ENCODE measurements at regions not wholly inside any gene's neighbourhood (a gene's known extent, or its start where the extent isn't known, plus 50 kb on each side); places are given as distances from the start of the nearest gene placed in this dataset.
"Not testable (repeated sequence)": the region's sequence is repeated elsewhere in the genome, so short reads cannot be mapped to it uniquely, and the experiment has no call there.

- no peak overlapping the region for H3K9ac ChIP-seq (ENCODE audit: low read length)
- H3K36me3 ChIP-seq (ENCODE audit: insufficient read depth, low read length) = no peaks in the 10 kb centered on the region
- H3K4me3 ChIP-seq (ENCODE audit: low read depth in 1 of 2, low read length in 2 of 2) = no peak overlapping the region
- H3K4me1 ChIP-seq (ENCODE audit: insufficient read depth, low read length) = no peaks in the 10 kb centered on the region
- H3K27ac ChIP-seq (ENCODE audit: low read depth, low read length) = no peak overlapping the region
- H3K27me3 ChIP-seq (ENCODE audit: control insufficient read depth in 1 of 2, insufficient read depth in 2 of 2, low read length in 2 of 2) = no peaks in the 10 kb centered on the region
- H3K9me3 ChIP-seq (ENCODE audit: low read length) = no peaks in the 10 kb centered on the region
Measured at GRCh38 chr3:101950985-101951733, 101.8 kb downstream of the NFKBIZ start.

- Histone ChIP-seq H3K9me3 (ENCODE audit: low read length) (no peaks in the 10 kb centered on the region), H3K4me3 (ENCODE audit: low read depth in 1 of 2, low read length in 2 of 2) (no peak overlapping the region), H3K4me1 (ENCODE audit: insufficient read depth, low read length) (no peaks in the 10 kb centered on the region), H3K9ac (ENCODE audit: low read length) (no peak overlapping the region), H3K27ac (ENCODE audit: low read depth, low read length) (no peak overlapping the region), H3K27me3 (ENCODE audit: control insufficient read depth in 1 of 2, insufficient read depth in 2 of 2, low read length in 2 of 2) (no peaks in the 10 kb centered on the region), H3K36me3 (ENCODE audit: insufficient read depth, low read length) (no peaks in the 10 kb centered on the region)
Measured at GRCh38 chr3:101954361-101954760, 105.0 kb downstream of the NFKBIZ start.

GRCh38 chr3:101954936-101955335 is 105.6 kb downstream of the NFKBIZ start:
- no peak overlapping the region for H3K4me3 ChIP-seq (ENCODE audit: low read depth in 1 of 2, low read length in 2 of 2)
- no peaks in the 10 kb centered on the region for H3K27me3 ChIP-seq (ENCODE audit: control insufficient read depth in 1 of 2, insufficient read depth in 2 of 2, low read length in 2 of 2)
- H3K9me3 ChIP-seq (ENCODE audit: low read length) = no peaks in the 10 kb centered on the region
- no peak overlapping the region for H3K9ac ChIP-seq (ENCODE audit: low read length)
- H3K36me3 ChIP-seq (ENCODE audit: insufficient read depth, low read length) = no peaks in the 10 kb centered on the region
- H3K27ac ChIP-seq (ENCODE audit: low read depth, low read length) = no peak overlapping the region
- H3K4me1 ChIP-seq (ENCODE audit: insufficient read depth, low read length) = no peaks in the 10 kb centered on the region

- H3K4me1 ChIP-seq (ENCODE audit: insufficient read depth, low read length) = no peaks in the 10 kb centered on the region
- H3K9ac ChIP-seq (ENCODE audit: low read length) = no peak overlapping the region
- H3K27me3 ChIP-seq (ENCODE audit: control insufficient read depth in 1 of 2, insufficient read depth in 2 of 2, low read length in 2 of 2) = no peaks in the 10 kb centered on the region
- no peak overlapping the region for H3K4me3 ChIP-seq (ENCODE audit: low read depth in 1 of 2, low read length in 2 of 2)
- H3K27ac ChIP-seq (ENCODE audit: low read depth, low read length) = no peak overlapping the region
- H3K9me3 ChIP-seq (ENCODE audit: low read length) = no peaks in the 10 kb centered on the region
- H3K36me3 ChIP-seq (ENCODE audit: insufficient read depth, low read length) = no peaks in the 10 kb centered on the region
Measured at GRCh38 chr3:101962055-101962454, 112.7 kb downstream of the NFKBIZ start.

GRCh38 chr3:101963902-101964362 is 114.6 kb downstream of the NFKBIZ start:
- Histone ChIP-seq H3K27ac (ENCODE audit: low read depth, low read length) (no peak overlapping the region), H3K36me3 (ENCODE audit: insufficient read depth, low read length) (no peaks in the 10 kb centered on the region), H3K9me3 (ENCODE audit: low read length) (no peaks in the 10 kb centered on the region), H3K4me1 (ENCODE audit: insufficient read depth, low read length) (no peaks in the 10 kb centered on the region), H3K4me3 (ENCODE audit: low read depth in 1 of 2, low read length in 2 of 2) (no peak overlapping the region), H3K27me3 (ENCODE audit: control insufficient read depth in 1 of 2, insufficient read depth in 2 of 2, low read length in 2 of 2) (no peaks in the 10 kb centered on the region), H3K9ac (ENCODE audit: low read length) (no peak overlapping the region)

GRCh38 chr3:101964861-101965260 is 115.5 kb downstream of the NFKBIZ start:
- H3K27me3 ChIP-seq (ENCODE audit: control insufficient read depth in 1 of 2, insufficient read depth in 2 of 2, low read length in 2 of 2) = no peaks in the 10 kb centered on the region
- H3K36me3 ChIP-seq (ENCODE audit: insufficient read depth, low read length) = no peaks in the 10 kb centered on the region
- H3K4me1 ChIP-seq (ENCODE audit: insufficient read depth, low read length) = no peaks in the 10 kb centered on the region
- H3K27ac ChIP-seq (ENCODE audit: low read depth, low read length) = no peak overlapping the region
- H3K9me3 ChIP-seq (ENCODE audit: low read length) = no peaks in the 10 kb centered on the region
- no peak overlapping the region for H3K9ac ChIP-seq (ENCODE audit: low read length)
- H3K4me3 ChIP-seq (ENCODE audit: low read depth in 1 of 2, low read length in 2 of 2) = no peak overlapping the region

GRCh38 chr3:101966226-101966625 is 116.9 kb downstream of the NFKBIZ start:
- Histone ChIP-seq H3K4me1 (ENCODE audit: insufficient read depth, low read length) (no peaks in the 10 kb centered on the region), H3K36me3 (ENCODE audit: insufficient read depth, low read length) (no peaks in the 10 kb centered on the region), H3K4me3 (ENCODE audit: low read depth in 1 of 2, low read length in 2 of 2) (no peak overlapping the region), H3K27ac (ENCODE audit: low read depth, low read length) (no peak overlapping the region), H3K9me3 (ENCODE audit: low read length) (no peaks in the 10 kb centered on the region), H3K27me3 (ENCODE audit: control insufficient read depth in 1 of 2, insufficient read depth in 2 of 2, low read length in 2 of 2) (no peaks in the 10 kb centered on the region), H3K9ac (ENCODE audit: low read length) (no peak overlapping the region)

GRCh38 chr3:101970212-101970611 is 120.9 kb downstream of the NFKBIZ start:
- H3K27ac ChIP-seq (ENCODE audit: low read depth, low read length) = no peak overlapping the region
- H3K27me3 ChIP-seq (ENCODE audit: control insufficient read depth in 1 of 2, insufficient read depth in 2 of 2, low read length in 2 of 2) = no peaks in the 10 kb centered on the region
- H3K4me3 ChIP-seq (ENCODE audit: low read depth in 1 of 2, low read length in 2 of 2) = no peak overlapping the region
- H3K4me1 ChIP-seq (ENCODE audit: insufficient read depth, low read length) = no peaks in the 10 kb centered on the region
- H3K9ac ChIP-seq (ENCODE audit: low read length) = no peak overlapping the region
- H3K36me3 ChIP-seq (ENCODE audit: insufficient read depth, low read length) = no peaks in the 10 kb centered on the region
- H3K9me3 ChIP-seq (ENCODE audit: low read length) = no peaks in the 10 kb centered on the region

- Histone ChIP-seq H3K9ac (ENCODE audit: low read length) (no peak overlapping the region), H3K27ac (ENCODE audit: low read depth, low read length) (no peak overlapping the region), H3K27me3 (ENCODE audit: control insufficient read depth in 1 of 2, insufficient read depth in 2 of 2, low read length in 2 of 2) (no peaks in the 10 kb centered on the region), H3K36me3 (ENCODE audit: insufficient read depth, low read length) (no peaks in the 10 kb centered on the region), H3K4me3 (ENCODE audit: low read depth in 1 of 2, low read length in 2 of 2) (no peak overlapping the region), H3K9me3 (ENCODE audit: low read length) (no peaks in the 10 kb centered on the region), H3K4me1 (ENCODE audit: insufficient read depth, low read length) (no peaks in the 10 kb centered on the region)
Measured at GRCh38 chr3:101970905-101971304, 121.6 kb downstream of the NFKBIZ start.

GRCh38 chr3:101972430-101973162 is 123.3 kb downstream of the NFKBIZ start:
- H3K27ac ChIP-seq (ENCODE audit: low read depth, low read length) = no peak overlapping the region
- H3K9ac ChIP-seq (ENCODE audit: low read length) = no peak overlapping the region
- H3K4me1 ChIP-seq (ENCODE audit: insufficient read depth, low read length) = peaks cover 4% of the 10 kb centered on the region
- H3K9me3 ChIP-seq (ENCODE audit: low read length) = no peaks in the 10 kb centered on the region
- H3K4me3 ChIP-seq (ENCODE audit: low read depth in 1 of 2, low read length in 2 of 2) = no peak overlapping the region
- H3K36me3 ChIP-seq (ENCODE audit: insufficient read depth, low read length) = no peaks in the 10 kb centered on the region
- H3K27me3 ChIP-seq (ENCODE audit: control insufficient read depth in 1 of 2, insufficient read depth in 2 of 2, low read length in 2 of 2) = no peaks in the 10 kb centered on the region

- Histone ChIP-seq H3K27ac (ENCODE audit: low read depth, low read length) (no peak overlapping the region), H3K4me3 (ENCODE audit: low read depth in 1 of 2, low read length in 2 of 2) (no peak overlapping the region), H3K36me3 (ENCODE audit: insufficient read depth, low read length) (no peaks in the 10 kb centered on the region), H3K27me3 (ENCODE audit: control insufficient read depth in 1 of 2, insufficient read depth in 2 of 2, low read length in 2 of 2) (no peaks in the 10 kb centered on the region), H3K4me1 (ENCODE audit: insufficient read depth, low read length) (peaks cover 4% of the 10 kb centered on the region), H3K9ac (ENCODE audit: low read length) (no peak overlapping the region), H3K9me3 (ENCODE audit: low read length) (no peaks in the 10 kb centered on the region)
Measured at GRCh38 chr3:101973163-101973505, 123.8 kb downstream of the NFKBIZ start.

- not testable (repeated sequence) for H3K9me3 ChIP-seq (ENCODE audit: low read length)
Measured at GRCh38 chr3:101975415-101975814, 126.1 kb downstream of the NFKBIZ start.

More at GRCh38 chr3:101975415-101975814, 126.1 kb downstream of the NFKBIZ start:
- not testable (repeated sequence) for H3K36me3 ChIP-seq (ENCODE audit: insufficient read depth, low read length); H3K27ac ChIP-seq (ENCODE audit: low read depth, low read length); H3K4me3 ChIP-seq (ENCODE audit: low read depth in 1 of 2, low read length in 2 of 2); H3K9ac ChIP-seq (ENCODE audit: low read length); H3K27me3 ChIP-seq (ENCODE audit: control insufficient read depth in 1 of 2, insufficient read depth in 2 of 2, low read length in 2 of 2); H3K4me1 ChIP-seq (ENCODE audit: insufficient read depth, low read length)
